WTC11 (cell line): ENCODE measurements at regions not wholly inside any gene's neighbourhood (a gene's known extent, or its start where the extent isn't known, plus 50 kb on each side); places are given as distances from the start of the nearest gene placed in this dataset.

Experiments used
- CBFB ChIP-seq: sonication (generic); formaldehyde crosslinking; IDR thresholded peaks from 2 replicates; pipeline ENCODE4 v1.8.1; 2022; ENCODE audit warnings: mild to moderate bottlenecking, low read depth, missing genetic modification reagents
- IRF2 ChIP-seq: sonication (generic); formaldehyde crosslinking; IDR thresholded peaks from 2 replicates; pipeline ENCODE4 v1.8.0; 2022; ENCODE audit warnings: low read depth, missing genetic modification reagents, borderline replicate concordance
- NR2C2 ChIP-seq: sonication (generic); formaldehyde crosslinking; IDR thresholded peaks from 2 replicates; pipeline ENCODE4 v1.8.0; 2022; ENCODE audit warnings: mild to moderate bottlenecking, missing genetic modification reagents
- ZNF263 ChIP-seq: sonication (generic); formaldehyde crosslinking; IDR thresholded peaks from 2 replicates; pipeline ENCODE4 v1.8.1; 2022; ENCODE audit warnings: low read depth, mild to moderate bottlenecking, moderate library complexity, missing genetic modification reagents
- TF ChIP-seq, protein P1 (sequence below): sonication (generic); formaldehyde crosslinking; IDR thresholded peaks from 2 replicates; pipeline ENCODE4 v1.8.0; 2023; ENCODE audit warnings: missing genetic modification reagents
- TF ChIP-seq, protein P2 (sequence below): fragments of 200-600 bp; IDR thresholded peaks from 2 replicates; pipeline ENCODE4 v1.8.0; 2022; ENCODE audit warnings: antibody characterized with exemption
- TF ChIP-seq, protein P3 (sequence below): sonication (generic); formaldehyde crosslinking; IDR thresholded peaks from 2 replicates; pipeline ENCODE4 v1.8.1; 2023; ENCODE audit warnings: mild to moderate bottlenecking, missing genetic modification reagents, moderate library complexity

DNA sequence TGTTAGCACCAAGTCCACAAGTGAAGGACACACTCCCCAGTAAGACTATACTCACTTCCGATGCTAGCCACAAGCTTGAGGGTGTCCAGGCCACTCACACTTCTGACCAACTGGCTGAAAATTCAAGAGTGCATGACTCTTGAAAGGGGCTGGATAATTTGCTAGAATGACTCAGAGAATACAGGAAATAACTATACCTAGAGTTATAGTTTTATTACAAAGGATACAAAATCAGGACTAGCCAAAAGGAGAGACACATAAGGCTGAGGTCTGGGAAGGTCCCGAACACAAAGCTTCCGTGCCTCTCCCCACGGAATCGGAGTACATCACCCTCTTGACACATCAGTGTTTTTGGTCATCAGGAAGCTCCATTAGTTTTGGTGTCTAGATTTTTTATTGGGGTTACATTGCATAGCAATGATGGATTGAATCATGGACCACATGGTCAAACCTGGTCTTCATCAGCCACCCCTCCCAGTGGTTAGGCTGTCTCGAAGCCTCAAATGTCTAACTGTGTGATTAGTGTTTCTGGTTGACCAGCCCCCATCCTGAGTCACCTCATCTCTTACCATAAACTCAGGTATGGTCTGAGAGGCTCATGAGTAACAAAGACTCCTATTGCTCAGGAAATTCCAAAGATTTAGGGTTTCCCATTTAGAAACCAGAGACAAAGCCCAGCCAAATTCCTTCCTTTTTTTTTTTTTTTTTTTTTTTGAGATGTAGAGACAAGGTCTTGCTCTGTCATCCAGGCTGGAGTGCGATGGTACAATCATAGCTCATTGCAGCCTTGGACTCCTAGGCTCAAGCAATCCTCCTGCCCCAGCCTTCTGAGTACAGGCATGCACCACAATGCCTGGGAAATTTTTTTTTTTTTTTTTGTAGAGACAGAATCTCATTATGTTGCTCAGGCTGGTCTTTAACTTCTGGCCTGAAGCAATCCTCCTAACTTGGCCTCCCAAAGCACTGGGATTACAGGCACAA, 472.0 kb upstream of the TBX3 start:
- TF ChIP-seq, protein P1, sequence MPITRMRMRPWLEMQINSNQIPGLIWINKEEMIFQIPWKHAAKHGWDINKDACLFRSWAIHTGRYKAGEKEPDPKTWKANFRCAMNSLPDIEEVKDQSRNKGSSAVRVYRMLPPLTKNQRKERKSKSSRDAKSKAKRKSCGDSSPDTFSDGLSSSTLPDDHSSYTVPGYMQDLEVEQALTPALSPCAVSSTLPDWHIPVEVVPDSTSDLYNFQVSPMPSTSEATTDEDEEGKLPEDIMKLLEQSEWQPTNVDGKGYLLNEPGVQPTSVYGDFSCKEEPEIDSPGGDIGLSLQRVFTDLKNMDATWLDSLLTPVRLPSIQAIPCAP (CRISPR knock-in tag), result no peak
- TF ChIP-seq IRF2 (CRISPR knock-in tag) (no peak), NR2C2 (CRISPR knock-in tag) (no peak), CBFB (CRISPR knock-in tag) (no peak), ZNF263 (no peak)
- TF ChIP-seq, protein P2, sequence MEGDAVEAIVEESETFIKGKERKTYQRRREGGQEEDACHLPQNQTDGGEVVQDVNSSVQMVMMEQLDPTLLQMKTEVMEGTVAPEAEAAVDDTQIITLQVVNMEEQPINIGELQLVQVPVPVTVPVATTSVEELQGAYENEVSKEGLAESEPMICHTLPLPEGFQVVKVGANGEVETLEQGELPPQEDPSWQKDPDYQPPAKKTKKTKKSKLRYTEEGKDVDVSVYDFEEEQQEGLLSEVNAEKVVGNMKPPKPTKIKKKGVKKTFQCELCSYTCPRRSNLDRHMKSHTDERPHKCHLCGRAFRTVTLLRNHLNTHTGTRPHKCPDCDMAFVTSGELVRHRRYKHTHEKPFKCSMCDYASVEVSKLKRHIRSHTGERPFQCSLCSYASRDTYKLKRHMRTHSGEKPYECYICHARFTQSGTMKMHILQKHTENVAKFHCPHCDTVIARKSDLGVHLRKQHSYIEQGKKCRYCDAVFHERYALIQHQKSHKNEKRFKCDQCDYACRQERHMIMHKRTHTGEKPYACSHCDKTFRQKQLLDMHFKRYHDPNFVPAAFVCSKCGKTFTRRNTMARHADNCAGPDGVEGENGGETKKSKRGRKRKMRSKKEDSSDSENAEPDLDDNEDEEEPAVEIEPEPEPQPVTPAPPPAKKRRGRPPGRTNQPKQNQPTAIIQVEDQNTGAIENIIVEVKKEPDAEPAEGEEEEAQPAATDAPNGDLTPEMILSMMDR, result no peak
- TF ChIP-seq, protein P3, sequence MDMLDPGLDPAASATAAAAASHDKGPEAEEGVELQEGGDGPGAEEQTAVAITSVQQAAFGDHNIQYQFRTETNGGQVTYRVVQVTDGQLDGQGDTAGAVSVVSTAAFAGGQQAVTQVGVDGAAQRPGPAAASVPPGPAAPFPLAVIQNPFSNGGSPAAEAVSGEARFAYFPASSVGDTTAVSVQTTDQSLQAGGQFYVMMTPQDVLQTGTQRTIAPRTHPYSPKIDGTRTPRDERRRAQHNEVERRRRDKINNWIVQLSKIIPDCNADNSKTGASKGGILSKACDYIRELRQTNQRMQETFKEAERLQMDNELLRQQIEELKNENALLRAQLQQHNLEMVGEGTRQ, result no peak
